ENCODE measurements at regions not wholly inside any gene's neighbourhood (a gene's known extent, or its start where the extent isn't known, plus 50 kb on each side); places are given as distances from the start of the nearest gene placed in this dataset.

DNA sequence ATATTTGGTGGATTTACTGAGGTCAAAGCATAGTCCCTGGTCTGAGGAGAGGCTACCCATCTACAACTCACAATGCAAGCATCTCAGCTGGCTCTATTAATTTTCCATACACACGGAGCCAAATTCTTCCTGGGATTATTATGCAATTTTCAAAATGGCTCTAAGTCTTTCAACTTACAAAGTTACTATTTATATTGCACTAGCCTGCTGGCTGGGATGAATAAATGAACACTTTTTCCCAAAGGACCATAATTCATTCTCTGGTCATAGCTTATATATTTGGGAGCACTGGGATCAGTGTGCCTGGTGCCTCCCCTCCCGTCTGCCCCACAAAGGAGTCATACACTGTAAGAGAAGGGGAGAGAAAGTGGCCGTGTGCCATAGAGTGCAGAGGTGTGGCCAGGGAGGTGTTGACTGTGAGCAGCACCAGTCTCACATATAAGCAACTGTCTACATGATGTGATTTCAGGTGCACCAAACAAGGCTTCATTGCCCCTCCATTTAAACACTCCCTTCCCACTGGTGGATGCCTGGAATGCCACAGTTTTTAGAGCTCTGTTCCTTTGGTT lies 88.6 kb downstream of the ZNF92 start:
- no peaks in the 10 kb centered on the region for H3K9me3 ChIP-seq (ENCODE audit: insufficient read depth in 2 of 2, low read depth in 1 of 2, low read length in 1 of 2)
- no peak overlapping the region for H4K5ac ChIP-seq (ENCODE audit: insufficient read length, low read depth, low read length)
- no peaks in the 10 kb centered on the region for H3K23me2 ChIP-seq (ENCODE audit: low read depth, low read length)
- H3K56ac ChIP-seq (replicated peaks; ENCODE audit: insufficient read length, low read depth, low read length), result no peak overlapping the region
- no peak for DNase-seq (ENCODE audit: low read depth in 1 of 2, low spot score in 2 of 2)
- ChIA-PET CTCF (ENCODE audit: partially characterized antibody) (interaction anchor here (1.0 to 1.1 kb wide), 2 partner anchors 13 to 15 kb away, joined by 3 to 4 read pairs; no protein-coding TSS in a partner anchor), POLR2A (ENCODE audit: partially characterized antibody) (no interaction called here)
- H3K4me1 ChIP-seq (replicated peaks in 1 of 4; ENCODE audit: control insufficient read depth in 3 of 4, insufficient read depth in 4 of 4, low read length in 3 of 4), result no peaks in the 10 kb centered on the region
- no peaks in the 10 kb centered on the region for H3K27me3 ChIP-seq (replicated peaks in 1 of 4; ENCODE audit: control insufficient read depth in 3 of 4, extremely low read depth in 1 of 4, insufficient read depth in 3 of 4, low read length in 3 of 4)
- TF ChIP-seq HDAC2 (IDR thresholded peaks at IDR 0.05; ENCODE audit: borderline replicate concordance in 1 of 2, low read depth in 2 of 2, low read length in 2 of 2), result no peak
- TF ChIP-seq EZH2 (IDR thresholded peaks at IDR 0.05; ENCODE audit: low read depth, low read length, severe bottlenecking), result no peak
- no peak for TF ChIP-seq RNF2 (IDR thresholded peaks at IDR 0.05; ENCODE audit: borderline replicate concordance, low read depth, low read length, missing control alignments, poor library complexity, severe bottlenecking)
- no peak for TF ChIP-seq TEAD4 (IDR thresholded peaks at IDR 0.05; ENCODE audit: low read depth, low read length)
- TF ChIP-seq POLR2AphosphoS5 (IDR thresholded peaks at IDR 0.05; ENCODE audit: low read depth, low read length), result no peak
- no peak for TF ChIP-seq CHD1 (IDR thresholded peaks at IDR 0.05; ENCODE audit: low read depth, low read length)
- H3K9ac ChIP-seq (replicated peaks in 1 of 4; ENCODE audit: extremely low read depth in 1 of 4, low read depth in 3 of 4, low read length in 3 of 4), result no peak overlapping the region
- H4K8ac ChIP-seq (ENCODE audit: extremely low read depth, insufficient read depth, low read length), result no peak overlapping the region
- H4K20me1 ChIP-seq (replicated peaks in 1 of 2; ENCODE audit: control insufficient read depth in 1 of 2, insufficient read depth in 2 of 2, low read length in 2 of 2), result no peaks in the 10 kb centered on the region
- no peak overlapping the region for H3K23ac ChIP-seq (ENCODE audit: insufficient read length)
- no peak for FAIRE-seq
- H3K79me2 ChIP-seq (ENCODE audit: control insufficient read depth in 1 of 2, insufficient read depth in 2 of 2, low read length in 2 of 2), result no peaks in the 10 kb centered on the region
- H2AFZ ChIP-seq (ENCODE audit: low read length), result no peak overlapping the region
- H3K4ac ChIP-seq (replicated peaks; ENCODE audit: insufficient read length, low read depth, low read length), result no peak overlapping the region
- no peak overlapping the region for H2BK5ac ChIP-seq (ENCODE audit: low read depth, low read length)
- H3K4me2 ChIP-seq (ENCODE audit: insufficient read depth in 1 of 2, low read depth in 2 of 2, low read length in 2 of 2), result no peak overlapping the region
- H3K36me3 ChIP-seq (ENCODE audit: control insufficient read depth in 2 of 4, insufficient read depth in 4 of 4, low read length in 3 of 4), result no peaks in the 10 kb centered on the region
- H4K91ac ChIP-seq (replicated peaks; ENCODE audit: insufficient read length, low read length), result no peak overlapping the region
- H3K27ac ChIP-seq (ENCODE audit: low read depth, low read length), result no peak overlapping the region
- no peak overlapping the region for H2BK120ac ChIP-seq (replicated peaks; ENCODE audit: low read depth, low read length)
- H2AK5ac ChIP-seq (ENCODE audit: low read depth, low read length), result no peak overlapping the region
- 75% methylated on average over 3 of the region's 3 CpGs; no CpG with 5 or more reads in 1 of the 2 experiments for WGBS, 2 experiments (ENCODE audit: extremely low coverage in 1 of 2, insufficient coverage in 1 of 2, insufficient read length in 1 of 2, insufficient replicate concordance in 2 of 2, low coverage in 1 of 2, low lambda C conversion rate in 2 of 2, missing lambda C conversion rate in 1 of 2)
- no peak overlapping the region for H2BK15ac ChIP-seq (ENCODE audit: low read length)
- H3K4me3 ChIP-seq (ENCODE audit: extremely low read depth in 1 of 4, insufficient read depth in 2 of 4, low read depth in 3 of 4, low read length in 4 of 4), result no peak overlapping the region
- no peak overlapping the region for H2BK20ac ChIP-seq (ENCODE audit: low read length)
- no peak overlapping the region for H2BK12ac ChIP-seq (ENCODE audit: low read depth, low read length)
- H3K79me1 ChIP-seq (ENCODE audit: low read depth, low read length), result no peaks in the 10 kb centered on the region
- no peak overlapping the region for H3K18ac ChIP-seq (ENCODE audit: extremely low read depth, low read length)
- H3K14ac ChIP-seq (ENCODE audit: insufficient read length), result no peak overlapping the region

Measured in H1 (cell line).